A673 (cell line): ENCODE measurements at regions not wholly inside any gene's neighbourhood (a gene's known extent, or its start where the extent isn't known, plus 50 kb on each side); places are given as distances from the start of the nearest gene placed in this dataset.

Source experiments
- CTCF ChIP-seq: fragments of 300-800, 200-600 bp; sonication (generic); conservative IDR thresholded peaks from 2 replicates; pipeline ENCODE4 v1.5.1; 2017; ENCODE audit warnings: low read depth, mild to moderate bottlenecking, antibody characterized with exemption, low read length, moderate library complexity, mixed read lengths
- EZH2 ChIP-seq: fragments of 200-600 bp; sonication (generic); IDR thresholded peaks from 2 replicates; pipeline ENCODE4 v1.6.1; 2017; ENCODE audit warnings: borderline replicate concordance, low read depth, mild to moderate bottlenecking, mixed read lengths, antibody characterized with exemption, low read length; ENCODE audit not compliant: poor library complexity, severe bottlenecking

GRCh38 chr9:86573886-86574285 is 219.7 kb upstream of the TUT7 start:
- TF ChIP-seq CTCF (no peak), EZH2 (no peak)
